IMR-90 (cell line): ENCODE measurements at regions not wholly inside any gene's neighbourhood (a gene's known extent, or its start where the extent isn't known, plus 50 kb on each side); places are given as distances from the start of the nearest gene placed in this dataset.

Source experiments
- ATAC-seq: fragments of 200-7000 bp; cut with Tn5 transposase; 2 replicates; pipeline ENCODE4 v1.9.1; 2020; ENCODE audit warnings: low read depth, mild to moderate bottlenecking, moderate library complexity
- BruUV-seq: library from RNA; stranded (reverse); fragments of 400-500 nt; replicated peaks from 2 replicates; lab custom pipeline; 2021; lab: Mats Ljungman, UMichigan
- CTCF ChIA-PET: fragments of 300-600 bp; formaldehyde crosslinking; extraction: SDS; loops from one replicate; lab custom pipeline; 2021; ENCODE audit warnings: antibody characterized with exemption; lab: Yijun Ruan, JAX
- POLR2A ChIA-PET: fragments of 300-600 bp; sonication (Branson Sonifier 250); formaldehyde crosslinking; loops from one replicate; lab custom pipeline; 2022; ENCODE audit warnings: antibody characterized with exemption; ENCODE audit not compliant: unreplicated experiment; lab: Charles Lee
- DNase-seq: peaks from one replicate; pipeline ENCODE4 v3.0.0; 2013
- H2AFZ ChIP-seq: replicated peaks from 2 replicates; pipeline ENCODE3; 2013; ENCODE audit warnings: low read length, mild to moderate bottlenecking; ENCODE audit not compliant: poor library complexity
- H2AK5ac ChIP-seq: 2 replicates; pipeline ENCODE4 v1.6.1; 2013; ENCODE audit warnings: low read depth, low read length, inconsistent platforms
- H2AK9ac ChIP-seq: replicated peaks from 2 replicates; pipeline ENCODE3; 2013; ENCODE audit warnings: mild to moderate bottlenecking, low read depth, low read length, moderate library complexity; ENCODE audit not compliant: poor library complexity
- H2BK120ac ChIP-seq: 2 replicates; pipeline ENCODE4 v1.6.1; 2013; ENCODE audit warnings: low read depth, low read length, inconsistent platforms
- H2BK15ac ChIP-seq: 3 replicates; pipeline ENCODE4 v1.6.1; 2013; ENCODE audit warnings: low read depth, low read length, inconsistent platforms
- H2BK20ac ChIP-seq: 2 replicates; pipeline ENCODE4 v1.6.1; 2013; ENCODE audit warnings: low read depth, mild to moderate bottlenecking, inconsistent platforms, low read length, moderate library complexity
- H2BK5ac ChIP-seq: 2 replicates; pipeline ENCODE4 v1.6.1; 2013; ENCODE audit warnings: mild to moderate bottlenecking, low read depth, low read length, inconsistent platforms; ENCODE audit not compliant: poor library complexity, severe bottlenecking
- H3K14ac ChIP-seq: replicated peaks from 2 replicates; pipeline ENCODE4 v1.6.1; 2013; ENCODE audit warnings: low read depth, low read length, inconsistent platforms
- H3K18ac ChIP-seq: 2 replicates; pipeline ENCODE4 v1.6.1; 2013; ENCODE audit warnings: low read depth, low read length, control low read depth
- H3K23ac ChIP-seq: 2 replicates; pipeline ENCODE4 v1.6.1; 2013; ENCODE audit warnings: low read depth, low read length, inconsistent platforms
- H3K27ac ChIP-seq: 2 replicates; pipeline ENCODE4 v1.5.1; 2013; ENCODE audit warnings: mild to moderate bottlenecking, control low read depth, low read length; ENCODE audit not compliant: insufficient read depth
- H3K27me3 ChIP-seq: 2 replicates; pipeline ENCODE4 v1.6.1; 2013; ENCODE audit warnings: low read length; ENCODE audit not compliant: control insufficient read depth, insufficient read depth
- H3K36me3 ChIP-seq: 2 replicates; pipeline ENCODE4 v1.6.1; 2013; ENCODE audit warnings: low read length, mixed read lengths; ENCODE audit not compliant: control insufficient read depth, insufficient read depth
- H3K4ac ChIP-seq: 2 replicates; pipeline ENCODE4 v1.6.1; 2013; ENCODE audit warnings: low read depth, low read length, inconsistent platforms
- H3K4me1 ChIP-seq: 2 replicates; pipeline ENCODE4 v1.6.1; 2013; ENCODE audit warnings: low read length, mixed read lengths; ENCODE audit not compliant: control insufficient read depth, insufficient read depth
- H3K4me2 ChIP-seq: 2 replicates; pipeline ENCODE4 v1.6.1; 2013; ENCODE audit warnings: low read depth, mild to moderate bottlenecking, control low read depth, low read length, moderate library complexity
- H3K4me3 ChIP-seq: 2 replicates; pipeline ENCODE4 v1.5.1; 2013; ENCODE audit warnings: low read depth, mild to moderate bottlenecking, control low read depth, low read length, moderate library complexity; ENCODE audit not compliant: insufficient read depth
- H3K56ac ChIP-seq: 2 replicates; pipeline ENCODE4 v1.6.1; 2013; ENCODE audit warnings: low read length, inconsistent platforms; ENCODE audit not compliant: insufficient read depth; ENCODE audit errors: extremely low read depth
- H3K79me1 ChIP-seq, 2 experiments: 2 replicates each; pipeline ENCODE4 v1.6.1; 2013; ENCODE audit warnings: low read length in 2 of 2, inconsistent platforms in 1 of 2, low read depth in 1 of 2
- H3K9ac ChIP-seq: 2 replicates; pipeline ENCODE4 v1.6.1; 2013; ENCODE audit warnings: low read depth, low read length, control low read depth
- H3K9me1 ChIP-seq: 2 replicates; pipeline ENCODE4 v1.6.1; 2013; ENCODE audit warnings: low read length, inconsistent platforms; ENCODE audit not compliant: insufficient read depth
- H3K9me3 ChIP-seq: 2 replicates; pipeline ENCODE4 v1.6.1; 2013; ENCODE audit warnings: low read length; ENCODE audit not compliant: control insufficient read depth, insufficient read depth
- H4K20me1 ChIP-seq: 2 replicates; pipeline ENCODE4 v1.6.1; 2013; ENCODE audit warnings: low read length, inconsistent platforms; ENCODE audit not compliant: insufficient read depth
- H4K5ac ChIP-seq: 2 replicates; pipeline ENCODE4 v1.6.1; 2013; ENCODE audit warnings: mild to moderate bottlenecking, low read depth, low read length, control low read depth
- H4K8ac ChIP-seq, 2 experiments: 2 replicates each; pipeline ENCODE4 v1.6.1; 2013; ENCODE audit warnings: low read depth in 2 of 2, low read length in 2 of 2, control low read depth in 1 of 2, inconsistent platforms in 1 of 2
- H4K91ac ChIP-seq: 2 replicates; pipeline ENCODE4 v1.6.1; 2013; ENCODE audit warnings: low read depth, low read length, inconsistent platforms; ENCODE audit not compliant: insufficient read depth
- whole genome bisulfite sequencing, 2 experiments: methylation state at CpG; one replicate each; pipeline versions ENCODE4 v1.1.5 to v1.1.7; 2013; ENCODE audit warnings: missing lambda C conversion rate in 2 of 2; ENCODE audit not compliant: insufficient read length in 1 of 2; ENCODE audit errors: extremely low coverage in 2 of 2; 5-methylcytosine and 5-hydroxymethylcytosine counted together
- dilution Hi-C: fragments of 300-500 bp; cut with HindIII; formaldehyde crosslinking; loops from one replicate; pipeline ENCODE4 v1.14.3; 2018; ENCODE audit warnings: low sequenced_read_pairs; ENCODE audit not compliant: unreplicated experiment
- in situ Hi-C: fragments of 300-500 bp; cut with MboI; formaldehyde crosslinking; loops from 3 replicates; pipeline ENCODE4 v1.14.3; 2019; ENCODE audit warnings: low sequenced_read_pairs, inconsistent platforms, mixed read lengths
- intact Hi-C: fragments of 100-400 bp; cut with micrococcal nuclease; formaldehyde crosslinking; loops from 2 replicates; pipeline ENCODE4 v1.10.0; 2022
- TF ChIP-seq, protein P1 (sequence below): fragments of 150-350 bp; IDR thresholded peaks from 2 replicates; pipeline ENCODE4 v1.6.1; 2016; ENCODE audit warnings: low read depth, mild to moderate bottlenecking, low read length, moderate library complexity, borderline replicate concordance

DNA sequence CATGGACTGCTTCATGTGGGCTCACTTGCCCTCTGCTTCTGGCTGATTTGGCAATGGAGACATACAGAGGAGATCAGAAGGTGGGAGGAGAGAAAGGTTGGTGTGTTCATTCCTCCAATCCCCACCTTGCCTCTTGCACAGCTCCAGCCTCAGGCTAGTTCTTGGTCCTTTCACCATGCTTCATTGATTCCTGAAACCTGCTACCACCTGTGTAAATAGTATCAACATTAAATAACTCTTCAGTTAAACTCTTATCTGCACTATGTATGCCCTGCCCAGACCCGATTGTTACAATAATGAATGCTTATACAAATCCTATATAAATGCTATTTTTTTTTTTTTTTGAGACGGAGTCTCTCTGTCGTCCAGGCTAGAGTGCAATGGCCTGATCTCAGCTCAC is 174.5 kb downstream of the CD83 start:
- POLR2A ChIA-PET = no interaction called here

More for the DNA sequence above, 174.5 kb downstream of the CD83 start:
- Histone ChIP-seq H3K27ac (no peak overlapping the region), H3K27me3 (peaks cover 16% of the 10 kb centered on the region), H4K8ac (no peak overlapping the region), H3K4ac (no peak overlapping the region), H2AK9ac (no peak overlapping the region), H2AFZ (no peak overlapping the region), H3K18ac (no peak overlapping the region), H3K23ac (no peak overlapping the region), H2BK5ac (no peak overlapping the region), H3K36me3 (no peaks in the 10 kb centered on the region), H2BK20ac (no peak overlapping the region), H4K91ac (no peak overlapping the region), H2BK15ac (no peak overlapping the region), H3K9me3 (no peaks in the 10 kb centered on the region), H3K4me2 (no peak overlapping the region), H3K79me1 (no peaks in the 10 kb centered on the region), H2BK120ac (no peak overlapping the region), H2AK5ac (no peak overlapping the region), H3K4me3 (no peak overlapping the region), H3K14ac (no peak overlapping the region), H3K9me1 (no peaks in the 10 kb centered on the region), H3K9ac (no peak overlapping the region), H3K56ac (no peak overlapping the region), H3K4me1 (no peaks in the 10 kb centered on the region), H4K20me1 (no peaks in the 10 kb centered on the region), H4K5ac (no peak overlapping the region)
- BruUV-seq = no TSS peak
- CTCF ChIA-PET = no interaction called here
- in situ Hi-C loops = no loop called here
- no peak for ATAC-seq
- DNase-seq = no peak
- dilution Hi-C loops = no loop called here
- no CpG with 5 or more reads among the region's 3 CpGs for WGBS, 2 experiments
- TF ChIP-seq, protein P1, sequence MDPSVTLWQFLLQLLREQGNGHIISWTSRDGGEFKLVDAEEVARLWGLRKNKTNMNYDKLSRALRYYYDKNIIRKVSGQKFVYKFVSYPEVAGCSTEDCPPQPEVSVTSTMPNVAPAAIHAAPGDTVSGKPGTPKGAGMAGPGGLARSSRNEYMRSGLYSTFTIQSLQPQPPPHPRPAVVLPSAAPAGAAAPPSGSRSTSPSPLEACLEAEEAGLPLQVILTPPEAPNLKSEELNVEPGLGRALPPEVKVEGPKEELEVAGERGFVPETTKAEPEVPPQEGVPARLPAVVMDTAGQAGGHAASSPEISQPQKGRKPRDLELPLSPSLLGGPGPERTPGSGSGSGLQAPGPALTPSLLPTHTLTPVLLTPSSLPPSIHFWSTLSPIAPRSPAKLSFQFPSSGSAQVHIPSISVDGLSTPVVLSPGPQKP = no peak
- intact Hi-C loops = no loop called here
